Sciatic nerve (tissue), 2 donors: ENCODE measurements at regions not wholly inside any gene's neighbourhood (a gene's known extent, or its start where the extent isn't known, plus 50 kb on each side); places are given as distances from the start of the nearest gene placed in this dataset.
A peak's percentile ranks its signal among the peaks of the same experiment; 100 is the strongest.

ENCODE experiments used
- ATAC-seq: fragments of 200-7000 bp; cut with Tn5 transposase; one replicate; pipeline ENCODE4 v1.9.1; 2020; ENCODE audit warnings: mild to moderate bottlenecking, moderate library complexity
- DNase-seq: peaks from one replicate; pipeline ENCODE4 v3.0.0-alpha.2; 2020; ENCODE audit warnings: low spot score
- intact Hi-C: fragments of 100-400 bp; cut with DNase I; formaldehyde crosslinking; loops from one replicate; pipeline ENCODE4 v1.14.2; 2022
- donor health status: DM: no; HTN: no; CAD: no.
- donor health status: DM: no; HTN: no; CAD: no.

- peak; percentile 30 for ATAC-seq
- intact Hi-C loops: no loop called here
- DNase-seq: no peak
Measured at GRCh38 chr2:177314722-177315264, 50.3 kb upstream of the NFE2L2 start.

GRCh38 chr2:177315364-177315763 is 50.8 kb upstream of the NFE2L2 start:
- ATAC-seq (peak; percentile 28), DNase-seq (no peak)
- intact Hi-C loops: no loop called here

GRCh38 chr2:177316756-177317155 is 52.2 kb upstream of the NFE2L2 start:
- DNase-seq (no peak), ATAC-seq (no peak)
- intact Hi-C loops: no loop called here

GRCh38 chr2:177317443-177317842 is 52.9 kb upstream of the NFE2L2 start:
- intact Hi-C loops: no loop called here
- ATAC-seq: no peak
- DNase-seq: no peak

- intact Hi-C loops: no loop called here
- DNase-seq: no peak
- no peak for ATAC-seq
Measured at GRCh38 chr2:177317857-177318256, 53.3 kb upstream of the NFE2L2 start.

GRCh38 chr2:177318613-177319012 is 54.1 kb upstream of the NFE2L2 start:
- intact Hi-C loops: no loop called here
- no peak for ATAC-seq

GRCh38 chr2:177320596-177320995 is 56.1 kb upstream of the NFE2L2 start:
- intact Hi-C loops: no loop called here
- DNase-seq (no peak), ATAC-seq (no peak)

More at GRCh38 chr2:177318613-177319012, 54.1 kb upstream of the NFE2L2 start:
- no peak for DNase-seq

GRCh38 chr2:177322801-177323261 is 58.3 kb upstream of the NFE2L2 start:
- intact Hi-C loops: no loop called here
- DNase-seq: no peak
- no peak for ATAC-seq

- intact Hi-C loops: no loop called here
- ATAC-seq (no peak), DNase-seq (no peak)
Measured at GRCh38 chr2:177324797-177325196, 60.3 kb upstream of the NFE2L2 start.

GRCh38 chr2:177325554-177325953 is 61.0 kb upstream of the NFE2L2 start:
- ATAC-seq: no peak
- intact Hi-C loops: no loop called here
- no peak for DNase-seq

GRCh38 chr2:177326005-177326404 is 61.5 kb upstream of the NFE2L2 start:
- intact Hi-C loops: no loop called here
- no peak for DNase-seq
- no peak for ATAC-seq

- intact Hi-C loops: no loop called here
- ATAC-seq: no peak
- DNase-seq: no peak
Measured at GRCh38 chr2:177326591-177326990, 62.1 kb upstream of the NFE2L2 start.

- intact Hi-C loops: no loop called here
Measured at GRCh38 chr2:177327009-177327408, 62.5 kb upstream of the NFE2L2 start.

GRCh38 chr2:177328056-177328455 is 63.5 kb upstream of the NFE2L2 start:
- ATAC-seq: no peak
- DNase-seq: no peak
- intact Hi-C loops: no loop called here

More at GRCh38 chr2:177327009-177327408, 62.5 kb upstream of the NFE2L2 start:
- ATAC-seq (no peak), DNase-seq (no peak)

GRCh38 chr2:177329064-177329463 is 63.5 kb upstream of the AGPS start:
- DNase-seq (no peak), ATAC-seq (no peak)
- intact Hi-C loops: no loop called here

GRCh38 chr2:177331466-177331997 is 61.0 kb upstream of the AGPS start:
- intact Hi-C loops: loop anchor here (5.0 kb wide), 1 partner anchor 169 kb away; no protein-coding TSS in a partner anchor
- no peak for DNase-seq
- ATAC-seq: no peak

GRCh38 chr2:177332026-177332991 is 60.3 kb upstream of the AGPS start:
- DNase-seq (no peak), ATAC-seq (peak; percentile 88)
- intact Hi-C loops: loop anchor here (1.0 to 5.0 kb wide), 2 partner anchors 65 to 170 kb away; no protein-coding TSS in a partner anchor

- DNase-seq (no peak), ATAC-seq (no peak)
- intact Hi-C loops: loop anchor here (1.0 to 5.0 kb wide), 2 partner anchors 66 to 171 kb away; no protein-coding TSS in a partner anchor
Measured at GRCh38 chr2:177332992-177333388, 59.6 kb upstream of the AGPS start.

- intact Hi-C loops: loop anchor here (5.0 kb wide), 4 partner anchors 77 to 427 kb away; no protein-coding TSS in a partner anchor
- peak; percentile 79 for ATAC-seq
- DNase-seq: no peak
Measured at GRCh38 chr2:177334940-177335543, 57.5 kb upstream of the AGPS start.
